Kidney glomerular epithelial cell (primary cell): ENCODE measurements at regions not wholly inside any gene's neighbourhood (a gene's known extent, or its start where the extent isn't known, plus 50 kb on each side); places are given as distances from the start of the nearest gene placed in this dataset.

Experiments
- DNase-seq: peaks from one replicate; lab custom pipeline; 2025; lab: John Stamatoyannopoulos, UW

- DNase-seq = no peak
Observed at GRCh38 chr13:91278291-91278690, 69.2 kb upstream of the MIR17HG start.

DNA sequence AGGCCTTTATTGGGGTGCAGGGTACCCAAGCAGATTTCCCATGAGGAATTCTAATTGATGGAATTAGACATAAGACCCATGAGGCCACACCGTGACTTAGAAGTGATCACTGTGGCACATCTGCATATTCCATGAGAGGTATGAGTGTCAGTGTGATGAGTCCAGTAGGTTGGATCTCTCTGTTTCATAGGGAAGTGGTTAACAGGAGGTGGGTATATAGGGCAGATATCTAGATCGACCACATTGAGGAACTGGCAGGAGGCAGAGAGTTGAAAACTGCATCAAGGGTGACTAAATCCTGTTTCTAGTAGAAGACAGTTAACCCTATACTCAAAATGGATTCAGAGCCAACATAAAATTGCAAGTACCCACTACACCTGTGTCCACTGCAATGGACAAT is 68.6 kb upstream of the MIR17HG start:
- DNase-seq = no peak

DNA sequence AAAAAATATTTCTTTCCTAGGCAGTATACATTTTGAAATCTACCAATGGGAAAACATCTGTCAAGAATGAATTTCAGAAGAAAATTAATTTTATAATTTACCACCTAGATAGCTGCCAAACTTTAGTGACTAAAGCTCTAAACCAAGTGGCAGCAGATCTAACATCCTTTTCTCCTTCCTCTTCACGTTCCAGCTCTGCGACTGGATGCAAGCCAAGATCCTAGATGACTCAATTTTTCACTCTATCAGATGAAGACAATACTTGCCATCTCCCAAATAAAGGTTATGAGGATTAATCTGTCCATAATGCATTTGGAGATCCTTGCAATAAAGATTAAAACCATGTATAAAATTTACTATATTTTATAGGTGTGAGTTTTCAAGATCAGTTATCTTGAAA is 66.7 kb upstream of the MIR17HG start:
- no peak for DNase-seq

GRCh38 chr13:91284335-91284734 is 63.2 kb upstream of the MIR17HG start:
- no peak for DNase-seq

GRCh38 chr13:91286317-91286716 is 61.2 kb upstream of the MIR17HG start:
- no peak for DNase-seq

- no peak for DNase-seq
Observed at GRCh38 chr13:91291078-91291477, 56.4 kb upstream of the MIR17HG start.

GRCh38 chr13:91292630-91293221 is 54.8 kb upstream of the MIR17HG start:
- DNase-seq = no peak

GRCh38 chr13:91295712-91296410 is 51.6 kb upstream of the MIR17HG start:
- DNase-seq = no peak

- no peak for DNase-seq
Observed at GRCh38 chr13:91297503-91297902, 50.0 kb upstream of the MIR17HG start.
